DND-41 (cell line): ENCODE measurements at regions not wholly inside any gene's neighbourhood (a gene's known extent, or its start where the extent isn't known, plus 50 kb on each side); places are given as distances from the start of the nearest gene placed in this dataset.
A peak's percentile ranks its signal among the peaks of the same experiment; 100 is the strongest.

Experiments
- ATAC-seq: fragments of 200-7000 bp; cut with Tn5 transposase; 3 replicates; pipeline ENCODE4 v1.9.1; 2021; ENCODE audit warnings: low read depth; ENCODE audit not compliant: insufficient read depth
- DNase-seq: peaks from one replicate; pipeline ENCODE4 v3.0.0-alpha.2; 2020
- H2AFZ ChIP-seq: 2 replicates; pipeline ENCODE4 v1.6.0; 2012; ENCODE audit warnings: low read depth, low read length
- H3K27ac ChIP-seq: 2 replicates; pipeline ENCODE4 v1.5.1; 2012; ENCODE audit warnings: low read length, inconsistent platforms
- H3K27me3 ChIP-seq: fragments of 200-600 bp; sonication (generic); 2 replicates; pipeline ENCODE4 v1.6.0; 2012; ENCODE audit warnings: low read length, mild to moderate bottlenecking, inconsistent platforms; ENCODE audit not compliant: insufficient read depth, poor library complexity
- H3K36me3 ChIP-seq: 2 replicates; pipeline ENCODE4 v1.5.1; 2012; ENCODE audit warnings: low read length, inconsistent platforms; ENCODE audit not compliant: insufficient read depth
- H3K4me1 ChIP-seq: 2 replicates; pipeline ENCODE4 v1.5.1; 2012; ENCODE audit warnings: mild to moderate bottlenecking, low read length; ENCODE audit not compliant: insufficient read depth
- H3K4me2 ChIP-seq: 2 replicates; pipeline ENCODE4 v1.6.0; 2012; ENCODE audit warnings: mild to moderate bottlenecking, moderate library complexity, low read length, inconsistent platforms; ENCODE audit not compliant: insufficient read depth
- H3K4me3 ChIP-seq, 2 experiments: fragments of 200-600 bp in 1 of 2; shearing (Covaris generic) in 1 of 2; 2 replicates each; pipeline ENCODE4 v1.5.1; 2012 to 2016; ENCODE audit warnings: inconsistent platforms in 2 of 2, low read length in 2 of 2, mild to moderate bottlenecking in 2 of 2, low read depth in 1 of 2, moderate library complexity in 1 of 2
- H3K79me2 ChIP-seq: 2 replicates; pipeline ENCODE4 v1.6.0; 2012; ENCODE audit warnings: low read length, inconsistent platforms; ENCODE audit not compliant: insufficient read depth
- H3K9ac ChIP-seq: 2 replicates; pipeline ENCODE4 v1.6.0; 2012; ENCODE audit warnings: low read depth, mild to moderate bottlenecking, inconsistent platforms, low read length, moderate library complexity
- H3K9me3 ChIP-seq: 2 replicates; pipeline ENCODE4 v1.5.1; 2012; ENCODE audit warnings: low read length, moderate library complexity, mild to moderate bottlenecking, inconsistent platforms; ENCODE audit not compliant: insufficient read depth, severe bottlenecking
- H4K20me1 ChIP-seq: 2 replicates; pipeline ENCODE4 v1.6.0; 2012; ENCODE audit warnings: low read length; ENCODE audit not compliant: insufficient read depth
- CTCF ChIP-seq: IDR thresholded peaks from 2 replicates; pipeline ENCODE4 v1.5.1; 2012; ENCODE audit warnings: borderline replicate concordance, low read length, moderate library complexity, mild to moderate bottlenecking; ENCODE audit not compliant: poor library complexity, severe bottlenecking; ENCODE audit errors: extremely low read depth
- EZH2 ChIP-seq: IDR thresholded peaks from 3 replicates; pipeline ENCODE4 v1.6.1; 2012; ENCODE audit warnings: borderline replicate concordance, low read depth, mild to moderate bottlenecking, moderate library complexity, low read length, inconsistent platforms; ENCODE audit not compliant: severe bottlenecking

GRCh38 chr5:57416278-57416994 lies 66.2 kb downstream of the ACTBL2 start:
- H3K4me2 ChIP-seq = no peak overlapping the region
- H3K4me1 ChIP-seq = peaks cover 11% of the 10 kb centered on the region
- no peaks in the 10 kb centered on the region for H4K20me1 ChIP-seq
- H3K27ac ChIP-seq = peak overlapping the region; percentile 16; the same call in 1 of the 2 replicates
- H2AFZ ChIP-seq = 0 out of 2 replicates have a peak overlapping the region, but pooled peaks have one; percentile 41
- no peak overlapping the region for H3K9ac ChIP-seq
- no peaks in the 10 kb centered on the region for H3K27me3 ChIP-seq
- peak; percentile 39; the same call in 1 of the 3 replicates for ATAC-seq
- H3K4me3 ChIP-seq = no peak overlapping the region
- no peaks in the 10 kb centered on the region for H3K9me3 ChIP-seq
- H3K79me2 ChIP-seq = no peaks in the 10 kb centered on the region
- DNase-seq = no peak
- TF ChIP-seq CTCF (no peak), EZH2 (no peak)
- no peaks in the 10 kb centered on the region for H3K36me3 ChIP-seq

- H3K27me3 ChIP-seq = no peaks in the 10 kb centered on the region
- H3K4me3 ChIP-seq = no peak overlapping the region
- no peaks in the 10 kb centered on the region for H3K79me2 ChIP-seq
- H4K20me1 ChIP-seq = no peaks in the 10 kb centered on the region
- DNase-seq (no peak), ATAC-seq (no peak)
- no peaks in the 10 kb centered on the region for H3K9me3 ChIP-seq
- peaks cover 22% of the 10 kb centered on the region for H3K4me1 ChIP-seq
- no peaks in the 10 kb centered on the region for H3K36me3 ChIP-seq
- no peak overlapping the region for H3K27ac ChIP-seq
- no peak overlapping the region for H3K4me2 ChIP-seq
- no peak overlapping the region for H2AFZ ChIP-seq
- no peak overlapping the region for H3K9ac ChIP-seq
- TF ChIP-seq CTCF = no peak
- TF ChIP-seq EZH2 = no peak
Observed at GRCh38 chr5:57414857-57415256, 67.8 kb downstream of the ACTBL2 start.

- Histone ChIP-seq H3K4me3 (no peak overlapping the region), H3K4me1 (peaks cover 22% of the 10 kb centered on the region), H3K27me3 (no peaks in the 10 kb centered on the region), H3K36me3 (no peaks in the 10 kb centered on the region), H3K27ac (no peak overlapping the region), H3K4me2 (no peak overlapping the region), H3K9ac (no peak overlapping the region), H2AFZ (no peak overlapping the region), H4K20me1 (no peaks in the 10 kb centered on the region), H3K79me2 (no peaks in the 10 kb centered on the region), H3K9me3 (no peaks in the 10 kb centered on the region)
- ATAC-seq (no peak), DNase-seq (no peak)
- TF ChIP-seq EZH2 (no peak), CTCF (no peak)
Observed at GRCh38 chr5:57414191-57414590, 68.4 kb downstream of the ACTBL2 start.
